Thyroid gland (tissue), 4 donors: ENCODE measurements at regions not wholly inside any gene's neighbourhood (a gene's known extent, or its start where the extent isn't known, plus 50 kb on each side); places are given as distances from the start of the nearest gene placed in this dataset.
A peak's percentile ranks its signal among the peaks of the same experiment; 100 is the strongest.

ENCODE experiments used
- DNase-seq, 2 donors: peaks; one replicate each; pipeline ENCODE4 v3.0.0-alpha.2; 2019
- H3K27ac ChIP-seq, 3 donors: fragments of 200-600 bp; sonication (generic); 1 replicate in 2 of 3; 2 replicates in 1 of 3; pipeline ENCODE4 v1.5.1; 2016 to 2019; ENCODE audit warnings: mild to moderate bottlenecking in 1 of 3, moderate library complexity in 1 of 3
- H3K27me3 ChIP-seq: fragments of 200-600 bp; sonication (generic); one replicate; pipeline ENCODE4 v1.5.1; 2019
- H3K36me3 ChIP-seq, 2 donors: fragments of 200-600 bp; sonication (generic); one replicate each; pipeline ENCODE4 v1.5.1; 2016 to 2019
- H3K4me1 ChIP-seq, 2 donors: fragments of 200-600 bp; sonication (generic); one replicate each; pipeline ENCODE4 v1.5.1; 2017 to 2019
- H3K4me3 ChIP-seq, 3 donors: fragments of 200-600 bp; sonication (generic); replicated peaks in 1 of 3; 1 replicate in 2 of 3; 2 replicates in 1 of 3; pipeline ENCODE4 v1.5.1; 2016; ENCODE audit warnings: mild to moderate bottlenecking in 1 of 3
- H3K9me3 ChIP-seq: fragments of 200-600 bp; sonication (generic); one replicate; pipeline ENCODE4 v1.5.1; 2017
- CTCF ChIP-seq, 6 experiments: fragments of 200-600 bp in 3 of 6; fragments of 450-650 bp in 3 of 6; sonication (generic) in 3 of 6; IDR thresholded peaks; one replicate each; pipeline ENCODE4 v1.5.1; 2016 to 2019; ENCODE audit warnings: antibody characterized with exemption in 6 of 6, mild to moderate bottlenecking in 2 of 6, inconsistent platforms in 1 of 6, moderate library complexity in 1 of 6
- POLR2A ChIP-seq, 2 donors: fragments of 450-650 bp; IDR thresholded peaks; one replicate each; pipeline ENCODE4 v1.6.1; 2017; ENCODE audit warnings: antibody characterized with exemption in 2 of 2, mild to moderate bottlenecking in 2 of 2, moderate library complexity in 1 of 2
- WGBS, 2 donors: methylation state at CpG; one replicate each; pipeline ENCODE4 v1.1.5; 2017; 5-methylcytosine and 5-hydroxymethylcytosine counted together
- intact Hi-C: fragments of 100-400 bp; cut with DNase I; formaldehyde crosslinking; loops from one replicate; pipeline ENCODE4 v1.15.1; 2023

GRCh38 chr10:63696205-63696604, 175.0 kb downstream of the REEP3 start:
- H3K4me1 ChIP-seq: peaks cover 23 to 27% of the 10 kb centered on the region in 2 donors
- no peak for DNase-seq
- intact Hi-C loops: no loop called here
- no peak overlapping the region for H3K27ac ChIP-seq
- no peaks in the 10 kb centered on the region for H3K9me3 ChIP-seq
- WGBS, 2 donors: 89 to 91% methylated on average over 3 of the region's 3 CpGs
- no peak overlapping the region for H3K4me3 ChIP-seq
- no peaks in the 10 kb centered on the region for H3K36me3 ChIP-seq
- TF ChIP-seq CTCF (IDR thresholded peaks at IDR 0.05) (no peak), POLR2A (IDR thresholded peaks at IDR 0.05) (no peak)
- no peaks in the 10 kb centered on the region for H3K27me3 ChIP-seq

- Histone ChIP-seq H3K4me1 (peaks cover 26 to 27% of the 10 kb centered on the region in 2 donors), H3K27ac (peak overlapping the region in 1 of 3 donors; percentile 86), H3K36me3 (no peaks in the 10 kb centered on the region), H3K27me3 (no peaks in the 10 kb centered on the region), H3K4me3 (no peak overlapping the region), H3K9me3 (no peaks in the 10 kb centered on the region)
- intact Hi-C loops: no loop called here
- DNase-seq: no peak
- 82 to 84% methylated on average over 7 of the region's 7 CpGs for WGBS, 2 donors
- TF ChIP-seq CTCF (IDR thresholded peaks at IDR 0.05) (no peak), POLR2A (IDR thresholded peaks at IDR 0.05) (no peak)
These were observed 177.0 kb downstream of the REEP3 start for GRCh38 chr10:63697956-63698786.

- no peak for DNase-seq
- intact Hi-C loops: no loop called here
- H3K36me3 ChIP-seq: no peaks in the 10 kb centered on the region
- TF ChIP-seq POLR2A (IDR thresholded peaks at IDR 0.05): no peak
- no peak for TF ChIP-seq CTCF (IDR thresholded peaks at IDR 0.05)
- peaks cover 26 to 27% of the 10 kb centered on the region in 2 donors for H3K4me1 ChIP-seq
- no peaks in the 10 kb centered on the region for H3K9me3 ChIP-seq
- H3K27me3 ChIP-seq: no peaks in the 10 kb centered on the region
- WGBS, 2 donors: 59 to 69% methylated on average over 2 of the region's 2 CpGs
- peak overlapping the region; percentile 14 to 86 (median 67) for H3K27ac ChIP-seq
- no peak overlapping the region for H3K4me3 ChIP-seq
These were observed 177.6 kb downstream of the REEP3 start for GRCh38 chr10:63698787-63699150.

- peaks cover 26 to 27% of the 10 kb centered on the region in 2 donors for H3K4me1 ChIP-seq
- peak; percentile 47 to 58 for DNase-seq
- no peak for TF ChIP-seq POLR2A (IDR thresholded peaks at IDR 0.05)
- no peak for TF ChIP-seq CTCF (IDR thresholded peaks at IDR 0.05)
- peak overlapping the region; percentile 14 to 86 (median 67) for H3K27ac ChIP-seq
- intact Hi-C loops: no loop called here
- H3K4me3 ChIP-seq: no peak overlapping the region
- no peaks in the 10 kb centered on the region for H3K9me3 ChIP-seq
- no peaks in the 10 kb centered on the region for H3K36me3 ChIP-seq
- WGBS, 2 donors: 54 to 60% methylated on average over 5 of the region's 5 CpGs
- no peaks in the 10 kb centered on the region for H3K27me3 ChIP-seq
These were observed 178.8 kb downstream of the REEP3 start for GRCh38 chr10:63699785-63700613.
